ENCODE measurements at regions not wholly inside any gene's neighbourhood (a gene's known extent, or its start where the extent isn't known, plus 50 kb on each side); places are given as distances from the start of the nearest gene placed in this dataset.

GRCh38 chr7:32228601-32229000 lies 158.4 kb upstream of the PDE1C start:
- H3K27ac ChIP-seq (ENCODE audit: control insufficient read depth, insufficient read depth, low read length) = no peak overlapping the region
- H3K4me2 ChIP-seq (ENCODE audit: control insufficient read depth, extremely low read depth, insufficient read depth, low read depth, low read length) = no peak overlapping the region
- no peaks in the 10 kb centered on the region for H3K79me2 ChIP-seq (ENCODE audit: control insufficient read depth, insufficient read depth, low read length)
- H3K4me1 ChIP-seq (ENCODE audit: control insufficient read depth, extremely low read depth, insufficient read depth, low read length) = no peaks in the 10 kb centered on the region
- no peaks in the 10 kb centered on the region for H3K9me3 ChIP-seq (ENCODE audit: control insufficient read depth, low read depth, low read length)
- H2AFZ ChIP-seq (ENCODE audit: control insufficient read depth, low read length) = no peak overlapping the region
- H3K9me1 ChIP-seq (ENCODE audit: control insufficient read depth, extremely low read depth, insufficient read depth, low read length) = no peaks in the 10 kb centered on the region
- H3K36me3 ChIP-seq (ENCODE audit: control insufficient read depth in 2 of 2, extremely low read depth in 1 of 2, insufficient read depth in 2 of 2, low read length in 2 of 2) = no peaks in the 10 kb centered on the region
- peaks cover 4% of the 10 kb centered on the region for H3K27me3 ChIP-seq (ENCODE audit: control insufficient read depth, extremely low read depth, insufficient read depth, low read length)
- no peak overlapping the region for H3K9ac ChIP-seq (ENCODE audit: control insufficient read depth, extremely low read depth, insufficient read depth, low read length)
- no peak for DNase-seq (ENCODE audit: low read depth, low spot score)
- H3K4me3 ChIP-seq (ENCODE audit: control insufficient read depth in 2 of 3, extremely low read depth in 1 of 3, insufficient read depth in 2 of 3, low read depth in 1 of 3, low read length in 3 of 3) = no peak overlapping the region
- dilution Hi-C loops (cut with MboI; ENCODE audit: extremely low pct_ligation_motif_present, low sequenced_read_pairs) = no loop called here
- TF ChIP-seq EZH2 (IDR thresholded peaks at IDR 0.05; ENCODE audit: low read length) = no peak
- no peak for TF ChIP-seq CTCF (optimal IDR thresholded peaks at IDR 0.05 in 1 of 3, IDR thresholded peaks at IDR 0.05 in 1 of 3, conservative IDR thresholded peaks at IDR 0.05 in 1 of 3; ENCODE audit: extremely low read depth in 1 of 3, insufficient read depth in 2 of 3, low read length in 3 of 3)
- no peaks in the 10 kb centered on the region for H4K20me1 ChIP-seq (ENCODE audit: control insufficient read depth, extremely low read depth, insufficient read depth, low read length)
- FAIRE-seq = no peak

GRCh38 chr7:32227746-32228145 lies 157.5 kb upstream of the PDE1C start:
- Histone ChIP-seq H3K4me1 (ENCODE audit: control insufficient read depth, extremely low read depth, insufficient read depth, low read length) (no peaks in the 10 kb centered on the region), H4K20me1 (ENCODE audit: control insufficient read depth, extremely low read depth, insufficient read depth, low read length) (no peaks in the 10 kb centered on the region), H3K4me2 (ENCODE audit: control insufficient read depth, extremely low read depth, insufficient read depth, low read depth, low read length) (no peak overlapping the region), H3K79me2 (ENCODE audit: control insufficient read depth, insufficient read depth, low read length) (no peaks in the 10 kb centered on the region), H3K4me3 (ENCODE audit: control insufficient read depth in 2 of 3, extremely low read depth in 1 of 3, insufficient read depth in 2 of 3, low read depth in 1 of 3, low read length in 3 of 3) (no peak overlapping the region), H3K9ac (ENCODE audit: control insufficient read depth, extremely low read depth, insufficient read depth, low read length) (no peak overlapping the region), H3K27me3 (ENCODE audit: control insufficient read depth, extremely low read depth, insufficient read depth, low read length) (peaks cover 4% of the 10 kb centered on the region), H2AFZ (ENCODE audit: control insufficient read depth, low read length) (no peak overlapping the region), H3K27ac (ENCODE audit: control insufficient read depth, insufficient read depth, low read length) (no peak overlapping the region), H3K36me3 (ENCODE audit: control insufficient read depth in 2 of 2, extremely low read depth in 1 of 2, insufficient read depth in 2 of 2, low read length in 2 of 2) (no peaks in the 10 kb centered on the region), H3K9me3 (ENCODE audit: control insufficient read depth, low read depth, low read length) (no peaks in the 10 kb centered on the region), H3K9me1 (ENCODE audit: control insufficient read depth, extremely low read depth, insufficient read depth, low read length) (no peaks in the 10 kb centered on the region)
- dilution Hi-C loops (cut with MboI; ENCODE audit: extremely low pct_ligation_motif_present, low sequenced_read_pairs) = no loop called here
- TF ChIP-seq CTCF (optimal IDR thresholded peaks at IDR 0.05 in 1 of 3, IDR thresholded peaks at IDR 0.05 in 1 of 3, conservative IDR thresholded peaks at IDR 0.05 in 1 of 3; ENCODE audit: extremely low read depth in 1 of 3, insufficient read depth in 2 of 3, low read length in 3 of 3) (no peak), EZH2 (IDR thresholded peaks at IDR 0.05; ENCODE audit: low read length) (no peak)
- DNase-seq (ENCODE audit: low read depth, low spot score) (no peak), FAIRE-seq (no peak)
